A549 (cell line): ENCODE measurements at regions not wholly inside any gene's neighbourhood (a gene's known extent, or its start where the extent isn't known, plus 50 kb on each side); places are given as distances from the start of the nearest gene placed in this dataset.

Experiments used
- CBX2 ChIP-seq: fragments of 200-600 bp; sonication (generic); IDR thresholded peaks from 2 replicates; pipeline ENCODE4 v1.6.1; 2016; ENCODE audit warnings: low read depth, mild to moderate bottlenecking, borderline replicate concordance
- EP300 ChIP-seq, 2 experiments: fragments of >200 bp; sonication (Bioruptor Twin); formaldehyde crosslinking; IDR thresholded peaks; 2 replicates in 1 of 2; 3 replicates in 1 of 2; pipeline ENCODE4 v1.6.1; 2016 to 2017
- JUN ChIP-seq, 2 experiments: fragments of >200 bp; sonication (Bioruptor Twin); formaldehyde crosslinking; IDR thresholded peaks; 2 replicates in 1 of 2; 3 replicates in 1 of 2; pipeline ENCODE4 v1.6.1; 2016 to 2017
- MAZ ChIP-seq: fragments of 150-350 bp; IDR thresholded peaks from 2 replicates; pipeline ENCODE4 v1.6.1; 2014; ENCODE audit warnings: antibody characterized with exemption, low read depth, low read length, borderline replicate concordance
- POLR2A ChIP-seq: IDR thresholded peaks from 2 replicates; pipeline ENCODE4 v1.6.1; 2012; ENCODE audit warnings: mild to moderate bottlenecking, low read length
- RFX5 ChIP-seq: fragments of 450-650 bp; IDR thresholded peaks from 2 replicates; pipeline ENCODE4 v1.7.1; 2014; ENCODE audit warnings: antibody characterized with exemption, mild to moderate bottlenecking, moderate library complexity
- TP53 ChIP-seq: fragments of 250-450 bp; sonication (Bioruptor Pico); IDR thresholded peaks from 2 replicates; pipeline ENCODE4 v1.5.0; 2021; ENCODE audit warnings: mild to moderate bottlenecking, moderate library complexity
- TF ChIP-seq, protein P1 (sequence below): fragments of >200 bp; sonication (Bioruptor Twin); formaldehyde crosslinking; IDR thresholded peaks from 3 replicates; pipeline ENCODE4 v1.5.1; 2016
- TF ChIP-seq, protein P2 (sequence below): fragments of 450-650 bp; IDR thresholded peaks from 2 replicates; pipeline ENCODE4 v1.6.1; 2014; ENCODE audit warnings: antibody characterized with exemption
- TF ChIP-seq, protein P3 (sequence below): fragments of 200-600 bp; sonication (generic); IDR thresholded peaks from 2 replicates; pipeline ENCODE4 v1.6.1; 2016; ENCODE audit warnings: antibody characterized with exemption, mild to moderate bottlenecking, moderate library complexity
- TF ChIP-seq, protein P4 (sequence below): fragments of >200 bp; sonication (Bioruptor Twin); formaldehyde crosslinking; IDR thresholded peaks from 3 replicates; pipeline ENCODE4 v1.6.1; 2016

DNA sequence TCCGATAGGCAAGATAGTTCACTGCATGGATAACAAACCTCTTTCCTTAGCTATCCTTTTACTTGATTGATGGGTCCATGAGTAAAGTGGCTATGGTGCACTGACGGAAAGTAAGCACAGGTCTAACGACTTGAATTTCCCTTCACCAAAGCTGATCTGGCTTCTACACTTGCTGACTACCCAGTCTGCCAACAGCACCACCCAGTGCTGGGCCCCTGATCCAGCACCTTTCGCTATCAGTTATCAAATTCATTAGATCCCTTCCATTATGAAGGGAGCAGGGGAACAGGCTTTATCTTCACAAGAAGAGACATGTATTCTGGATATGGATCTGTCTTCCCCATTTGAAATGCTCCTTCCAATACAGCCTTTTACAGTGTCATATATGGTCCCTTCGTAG lies 855.9 kb downstream of the GRID1 start:
- TF ChIP-seq MAZ, result no peak
- no peak for TF ChIP-seq POLR2A
- TF ChIP-seq, protein P1, sequence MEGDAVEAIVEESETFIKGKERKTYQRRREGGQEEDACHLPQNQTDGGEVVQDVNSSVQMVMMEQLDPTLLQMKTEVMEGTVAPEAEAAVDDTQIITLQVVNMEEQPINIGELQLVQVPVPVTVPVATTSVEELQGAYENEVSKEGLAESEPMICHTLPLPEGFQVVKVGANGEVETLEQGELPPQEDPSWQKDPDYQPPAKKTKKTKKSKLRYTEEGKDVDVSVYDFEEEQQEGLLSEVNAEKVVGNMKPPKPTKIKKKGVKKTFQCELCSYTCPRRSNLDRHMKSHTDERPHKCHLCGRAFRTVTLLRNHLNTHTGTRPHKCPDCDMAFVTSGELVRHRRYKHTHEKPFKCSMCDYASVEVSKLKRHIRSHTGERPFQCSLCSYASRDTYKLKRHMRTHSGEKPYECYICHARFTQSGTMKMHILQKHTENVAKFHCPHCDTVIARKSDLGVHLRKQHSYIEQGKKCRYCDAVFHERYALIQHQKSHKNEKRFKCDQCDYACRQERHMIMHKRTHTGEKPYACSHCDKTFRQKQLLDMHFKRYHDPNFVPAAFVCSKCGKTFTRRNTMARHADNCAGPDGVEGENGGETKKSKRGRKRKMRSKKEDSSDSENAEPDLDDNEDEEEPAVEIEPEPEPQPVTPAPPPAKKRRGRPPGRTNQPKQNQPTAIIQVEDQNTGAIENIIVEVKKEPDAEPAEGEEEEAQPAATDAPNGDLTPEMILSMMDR, result no peak
- TF ChIP-seq, protein P2, sequence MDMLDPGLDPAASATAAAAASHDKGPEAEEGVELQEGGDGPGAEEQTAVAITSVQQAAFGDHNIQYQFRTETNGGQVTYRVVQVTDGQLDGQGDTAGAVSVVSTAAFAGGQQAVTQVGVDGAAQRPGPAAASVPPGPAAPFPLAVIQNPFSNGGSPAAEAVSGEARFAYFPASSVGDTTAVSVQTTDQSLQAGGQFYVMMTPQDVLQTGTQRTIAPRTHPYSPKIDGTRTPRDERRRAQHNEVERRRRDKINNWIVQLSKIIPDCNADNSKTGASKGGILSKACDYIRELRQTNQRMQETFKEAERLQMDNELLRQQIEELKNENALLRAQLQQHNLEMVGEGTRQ, result no peak
- no peak for TF ChIP-seq CBX2
- TF ChIP-seq RFX5, result no peak
- TF ChIP-seq, protein P3, sequence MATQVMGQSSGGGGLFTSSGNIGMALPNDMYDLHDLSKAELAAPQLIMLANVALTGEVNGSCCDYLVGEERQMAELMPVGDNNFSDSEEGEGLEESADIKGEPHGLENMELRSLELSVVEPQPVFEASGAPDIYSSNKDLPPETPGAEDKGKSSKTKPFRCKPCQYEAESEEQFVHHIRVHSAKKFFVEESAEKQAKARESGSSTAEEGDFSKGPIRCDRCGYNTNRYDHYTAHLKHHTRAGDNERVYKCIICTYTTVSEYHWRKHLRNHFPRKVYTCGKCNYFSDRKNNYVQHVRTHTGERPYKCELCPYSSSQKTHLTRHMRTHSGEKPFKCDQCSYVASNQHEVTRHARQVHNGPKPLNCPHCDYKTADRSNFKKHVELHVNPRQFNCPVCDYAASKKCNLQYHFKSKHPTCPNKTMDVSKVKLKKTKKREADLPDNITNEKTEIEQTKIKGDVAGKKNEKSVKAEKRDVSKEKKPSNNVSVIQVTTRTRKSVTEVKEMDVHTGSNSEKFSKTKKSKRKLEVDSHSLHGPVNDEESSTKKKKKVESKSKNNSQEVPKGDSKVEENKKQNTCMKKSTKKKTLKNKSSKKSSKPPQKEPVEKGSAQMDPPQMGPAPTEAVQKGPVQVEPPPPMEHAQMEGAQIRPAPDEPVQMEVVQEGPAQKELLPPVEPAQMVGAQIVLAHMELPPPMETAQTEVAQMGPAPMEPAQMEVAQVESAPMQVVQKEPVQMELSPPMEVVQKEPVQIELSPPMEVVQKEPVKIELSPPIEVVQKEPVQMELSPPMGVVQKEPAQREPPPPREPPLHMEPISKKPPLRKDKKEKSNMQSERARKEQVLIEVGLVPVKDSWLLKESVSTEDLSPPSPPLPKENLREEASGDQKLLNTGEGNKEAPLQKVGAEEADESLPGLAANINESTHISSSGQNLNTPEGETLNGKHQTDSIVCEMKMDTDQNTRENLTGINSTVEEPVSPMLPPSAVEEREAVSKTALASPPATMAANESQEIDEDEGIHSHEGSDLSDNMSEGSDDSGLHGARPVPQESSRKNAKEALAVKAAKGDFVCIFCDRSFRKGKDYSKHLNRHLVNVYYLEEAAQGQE, result no peak
- TF ChIP-seq EP300 (IDR thresholded peaks at IDR 0.05), result no peak
- TF ChIP-seq TP53 (CRISPR knock-in tag), result no peak
- no peak for TF ChIP-seq JUN (IDR thresholded peaks at IDR 0.05)
- TF ChIP-seq, protein P4, sequence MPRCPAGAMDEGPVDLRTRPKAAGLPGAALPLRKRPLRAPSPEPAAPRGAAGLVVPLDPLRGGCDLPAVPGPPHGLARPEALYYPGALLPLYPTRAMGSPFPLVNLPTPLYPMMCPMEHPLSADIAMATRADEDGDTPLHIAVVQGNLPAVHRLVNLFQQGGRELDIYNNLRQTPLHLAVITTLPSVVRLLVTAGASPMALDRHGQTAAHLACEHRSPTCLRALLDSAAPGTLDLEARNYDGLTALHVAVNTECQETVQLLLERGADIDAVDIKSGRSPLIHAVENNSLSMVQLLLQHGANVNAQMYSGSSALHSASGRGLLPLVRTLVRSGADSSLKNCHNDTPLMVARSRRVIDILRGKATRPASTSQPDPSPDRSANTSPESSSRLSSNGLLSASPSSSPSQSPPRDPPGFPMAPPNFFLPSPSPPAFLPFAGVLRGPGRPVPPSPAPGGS, result no peak
